Brain microvascular endothelial cell (primary cell): ENCODE measurements at regions not wholly inside any gene's neighbourhood (a gene's known extent, or its start where the extent isn't known, plus 50 kb on each side); places are given as distances from the start of the nearest gene placed in this dataset.

ENCODE experiments used
- DNase-seq: peaks from one replicate; pipeline ENCODE4 v3.0.0-alpha.2; 2020
- H3K27ac ChIP-seq: fragments of 250-450 bp; sonication (Bioruptor Pico); 2 replicates; pipeline ENCODE4 v1.5.1; 2020; ENCODE audit warnings: mild to moderate bottlenecking, moderate library complexity
- H3K27me3 ChIP-seq: fragments of 250-450 bp; sonication (Bioruptor Pico); replicated peaks from 2 replicates; pipeline ENCODE4 v1.5.1; 2020; ENCODE audit warnings: mild to moderate bottlenecking
- H3K36me3 ChIP-seq: fragments of 250-450 bp; sonication (Bioruptor Pico); replicated peaks from 2 replicates; pipeline ENCODE4 v1.5.1; 2020; ENCODE audit warnings: mild to moderate bottlenecking
- H3K4me3 ChIP-seq: 2 replicates; pipeline ENCODE4 v1.5.1; 2011; ENCODE audit warnings: low read depth, mild to moderate bottlenecking, control low read depth, low read length, moderate library complexity
- CTCF ChIP-seq: IDR thresholded peaks from 2 replicates; pipeline ENCODE4 v1.5.1; 2011; ENCODE audit warnings: low read depth, mild to moderate bottlenecking, moderate library complexity, low read length, control low read depth, inconsistent platforms; ENCODE audit errors: missing control alignments
- in situ Hi-C: cut with HindIII; loops from 2 replicates; pipeline ENCODE4 v1.10.0; 2017; ENCODE audit warnings: low sequenced_read_pairs, low pct_ligation_motif_present

GRCh38 chr20:7231303-7231702 is 463.8 kb downstream of the BMP2 start:
- Histone ChIP-seq H3K4me3 (no peak overlapping the region), H3K36me3 (no peaks in the 10 kb centered on the region), H3K27ac (no peak overlapping the region), H3K27me3 (no peaks in the 10 kb centered on the region)
- in situ Hi-C loops = no loop called here
- no peak for TF ChIP-seq CTCF
- DNase-seq = no peak

- in situ Hi-C loops = no loop called here
- H3K27me3 ChIP-seq = no peaks in the 10 kb centered on the region
- TF ChIP-seq CTCF = no peak
- DNase-seq = no peak
- no peak overlapping the region for H3K27ac ChIP-seq
- H3K4me3 ChIP-seq = no peak overlapping the region
- no peaks in the 10 kb centered on the region for H3K36me3 ChIP-seq
Measured at GRCh38 chr20:7232796-7233195, 465.3 kb downstream of the BMP2 start.

- in situ Hi-C loops = no loop called here
- DNase-seq = no peak
Measured at GRCh38 chr20:7237251-7237650, 469.8 kb downstream of the BMP2 start.

GRCh38 chr20:7240490-7240889 is 473.0 kb downstream of the BMP2 start:
- DNase-seq = no peak
- no peaks in the 10 kb centered on the region for H3K36me3 ChIP-seq
- in situ Hi-C loops = no loop called here
- no peak for TF ChIP-seq CTCF
- no peak overlapping the region for H3K27ac ChIP-seq
- no peaks in the 10 kb centered on the region for H3K27me3 ChIP-seq
- H3K4me3 ChIP-seq = no peak overlapping the region

More at GRCh38 chr20:7237251-7237650, 469.8 kb downstream of the BMP2 start:
- Histone ChIP-seq H3K27ac (no peak overlapping the region), H3K36me3 (no peaks in the 10 kb centered on the region), H3K27me3 (no peaks in the 10 kb centered on the region), H3K4me3 (no peak overlapping the region)
- no peak for TF ChIP-seq CTCF

GRCh38 chr20:7248281-7249201 is 481.1 kb downstream of the BMP2 start:
- H3K4me3 ChIP-seq = no peak overlapping the region
- H3K27me3 ChIP-seq = no peaks in the 10 kb centered on the region
- no peak for DNase-seq
- TF ChIP-seq CTCF = no peak
- in situ Hi-C loops = no loop called here
- H3K36me3 ChIP-seq = no peaks in the 10 kb centered on the region
- H3K27ac ChIP-seq = no peak overlapping the region
